ENCODE measurements at regions not wholly inside any gene's neighbourhood (a gene's known extent, or its start where the extent isn't known, plus 50 kb on each side); places are given as distances from the start of the nearest gene placed in this dataset.

DNA sequence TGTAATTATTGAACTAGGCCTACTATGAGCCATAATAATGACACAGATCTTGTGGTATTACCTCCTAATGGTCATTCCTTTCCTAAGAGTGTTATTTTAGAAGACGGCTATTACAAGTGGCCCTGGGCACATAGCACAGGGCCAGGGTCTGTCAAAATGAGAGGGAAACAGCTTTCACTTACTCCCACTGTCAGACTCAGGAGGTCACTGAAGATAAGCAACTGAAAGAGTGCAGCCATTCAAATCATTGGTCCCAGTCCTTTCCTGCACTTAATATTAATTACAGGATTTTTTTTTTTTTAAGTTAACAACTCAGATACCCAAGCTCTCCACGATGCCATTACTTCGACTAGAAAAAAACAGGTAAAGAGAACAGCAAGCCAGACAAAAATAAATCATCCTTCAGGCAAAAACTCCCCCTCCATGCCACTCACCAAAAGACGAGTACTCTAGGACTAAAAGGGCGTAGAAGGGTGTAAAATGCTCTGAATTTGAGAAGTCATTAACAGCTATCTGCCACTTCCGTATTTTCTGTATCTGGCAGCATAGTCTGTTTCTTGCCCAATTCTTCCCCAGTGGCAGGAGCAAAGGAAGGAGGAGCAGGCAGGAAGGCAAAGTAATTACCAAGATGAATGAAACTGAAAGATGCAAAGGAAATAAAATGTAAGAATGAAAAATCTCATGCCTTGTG, 87.4 kb downstream of the ZNF608 start:
- no peak for TF ChIP-seq POLR2A (IDR thresholded peaks at IDR 0.05; ENCODE audit: low read depth, low read length)
- no peak for DNase-seq (ENCODE audit: insufficient read length, low spot score)
- no peak for FAIRE-seq

DNA sequence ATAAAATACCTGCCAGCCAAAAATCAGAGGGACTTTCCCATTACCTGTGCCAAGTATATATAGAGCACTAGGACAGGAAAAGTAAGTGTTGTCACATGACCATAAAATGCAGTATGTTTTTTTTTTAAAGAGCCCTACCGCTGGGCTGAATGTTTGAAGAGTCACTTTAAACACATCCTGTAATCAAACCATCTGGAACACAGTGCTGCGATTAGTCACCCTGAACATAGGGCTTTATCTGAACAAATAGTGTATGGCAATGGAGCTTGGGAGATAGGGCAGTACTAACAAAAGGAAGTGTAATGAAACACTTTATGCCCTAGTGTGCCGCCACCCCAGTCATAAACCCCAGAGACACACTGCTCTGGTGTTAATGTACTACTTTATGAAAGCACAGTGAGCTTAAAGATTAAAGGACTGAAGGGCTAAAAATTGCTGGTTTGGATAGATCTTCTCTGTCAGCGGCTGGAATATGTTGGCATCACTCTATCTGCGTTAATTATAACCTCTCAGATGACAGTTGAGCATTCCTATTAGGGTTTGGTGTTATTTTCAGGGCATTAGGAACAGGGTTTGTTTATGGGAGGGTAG, 90.4 kb downstream of the ZNF608 start:
- DNase-seq (ENCODE audit: insufficient read length, low spot score) (peak; percentile 19), FAIRE-seq (peak; percentile 20)
- no peak for TF ChIP-seq POLR2A (IDR thresholded peaks at IDR 0.05; ENCODE audit: low read depth, low read length)

DNA sequence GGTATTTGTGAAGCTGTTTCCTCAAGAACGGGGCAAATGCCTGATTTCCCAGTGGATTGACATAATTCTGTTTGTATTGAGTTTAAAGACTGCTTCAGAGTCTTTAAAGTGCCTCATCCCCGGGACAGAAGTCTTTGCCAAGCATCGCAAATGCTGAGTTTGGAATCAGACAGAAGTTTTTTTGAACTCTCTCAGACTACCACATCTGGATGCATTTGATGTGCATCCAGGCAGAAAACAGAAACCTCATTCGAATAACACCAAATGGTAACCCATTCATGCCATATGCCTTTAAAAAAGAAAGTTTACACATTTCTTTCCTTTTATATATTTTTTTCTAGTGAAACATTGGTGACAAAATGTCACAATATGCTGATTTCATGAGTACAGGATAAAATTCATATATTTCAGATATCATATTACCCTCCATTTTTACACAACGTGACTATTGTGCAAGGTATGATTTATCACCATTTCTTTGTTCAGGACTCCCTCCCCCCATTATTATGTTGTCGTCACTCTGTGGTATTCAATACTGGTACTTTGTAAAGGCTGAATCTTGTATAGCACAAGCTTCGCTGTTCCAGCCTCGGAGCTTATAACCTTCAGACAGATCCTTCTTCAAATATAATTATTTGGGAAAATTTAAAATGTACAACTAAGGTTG, 91.1 kb downstream of the ZNF608 start:
- DNase-seq (ENCODE audit: insufficient read length, low spot score): no peak
- FAIRE-seq: no peak
- no peak for TF ChIP-seq POLR2A (IDR thresholded peaks at IDR 0.05; ENCODE audit: low read depth, low read length)

DNA sequence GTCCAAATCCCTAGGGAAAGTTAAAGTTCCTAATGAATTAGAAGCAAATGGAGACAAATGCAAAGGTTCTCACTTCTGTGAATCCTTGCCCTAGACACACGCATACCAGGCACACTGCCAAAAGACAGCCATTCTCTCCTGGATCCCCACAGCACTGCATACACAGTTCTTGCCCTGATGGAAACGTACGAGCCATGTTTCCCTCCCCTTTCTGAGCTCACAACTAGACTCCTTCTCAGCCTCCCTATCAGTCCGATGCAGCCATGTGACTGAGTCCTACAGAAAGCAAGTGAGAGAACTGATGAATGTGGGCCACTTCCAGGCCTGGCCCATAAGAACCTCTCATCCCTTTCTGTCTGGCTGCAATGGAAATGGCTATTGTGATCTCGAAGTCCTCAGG, 92.0 kb downstream of the ZNF608 start:
- no peak for DNase-seq (ENCODE audit: insufficient read length, low spot score)
- TF ChIP-seq POLR2A (IDR thresholded peaks at IDR 0.05; ENCODE audit: low read depth, low read length): no peak
- FAIRE-seq: no peak

DNA sequence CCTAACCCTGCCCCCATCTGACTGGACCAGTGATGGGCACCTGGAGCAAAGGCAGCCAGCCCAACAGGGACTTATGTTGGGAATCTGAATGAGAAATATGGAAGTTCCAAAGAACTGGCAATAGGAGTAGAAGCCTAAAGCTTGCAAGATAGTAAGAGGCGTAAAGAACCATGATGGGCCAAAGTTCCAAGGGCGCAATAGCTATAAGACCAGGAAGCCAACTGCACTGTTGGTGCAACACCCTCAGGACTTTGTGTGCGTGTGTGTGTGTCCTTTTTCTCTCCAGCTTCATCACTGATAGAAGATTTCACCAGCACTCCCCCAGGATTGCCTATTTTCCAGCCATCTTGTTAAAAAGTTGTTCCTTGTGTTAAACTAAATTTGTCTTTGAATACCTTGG, 92.8 kb downstream of the ZNF608 start:
- no peak for TF ChIP-seq POLR2A (IDR thresholded peaks at IDR 0.05; ENCODE audit: low read depth, low read length)
- DNase-seq (ENCODE audit: insufficient read length, low spot score): no peak
- no peak for FAIRE-seq

DNA sequence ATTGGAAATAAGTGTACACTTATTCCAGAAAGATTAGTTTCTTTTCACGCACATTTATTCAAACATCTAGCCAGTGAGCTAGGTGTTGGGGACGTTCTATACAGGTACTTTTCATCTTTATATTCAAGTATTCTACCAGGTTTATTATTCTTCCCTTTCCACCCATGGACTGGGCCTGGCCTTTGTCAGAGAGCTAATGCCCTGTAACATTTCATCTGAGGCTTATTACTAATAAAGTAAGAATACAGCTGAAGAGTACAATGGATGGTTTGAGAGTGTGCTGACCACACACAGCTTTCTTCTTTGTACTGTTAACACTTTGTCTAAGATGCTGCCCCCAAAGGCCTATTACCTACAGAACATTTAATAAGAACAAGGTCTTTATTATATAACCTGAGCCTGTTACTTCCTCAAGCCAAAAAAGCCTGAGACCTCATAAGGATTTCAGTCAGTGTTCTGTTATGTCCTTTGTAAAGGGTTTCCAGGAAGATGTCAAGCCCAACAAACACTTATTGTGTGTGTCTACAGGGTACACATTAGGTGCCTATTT, 93.5 kb downstream of the ZNF608 start:
- TF ChIP-seq POLR2A (IDR thresholded peaks at IDR 0.05; ENCODE audit: low read depth, low read length): no peak
- FAIRE-seq (no peak), DNase-seq (ENCODE audit: insufficient read length, low spot score) (no peak)

- FAIRE-seq (no peak), DNase-seq (ENCODE audit: insufficient read length, low spot score) (no peak)
- no peak for TF ChIP-seq POLR2A (IDR thresholded peaks at IDR 0.05; ENCODE audit: low read depth, low read length)
Measured at GRCh38 chr5:124652514-124652819, 94.0 kb downstream of the ZNF608 start.

GRCh38 chr5:124651663-124652513, 94.6 kb downstream of the ZNF608 start:
- FAIRE-seq (no peak), DNase-seq (ENCODE audit: insufficient read length, low spot score) (peak; percentile 52)
- peak; percentile 53 for TF ChIP-seq POLR2A (IDR thresholded peaks at IDR 0.05; ENCODE audit: low read depth, low read length)

GRCh38 chr5:124650951-124651662, 95.3 kb downstream of the ZNF608 start:
- no peak for FAIRE-seq
- no peak for TF ChIP-seq POLR2A (IDR thresholded peaks at IDR 0.05; ENCODE audit: low read depth, low read length)
- DNase-seq (ENCODE audit: insufficient read length, low spot score): no peak

- TF ChIP-seq POLR2A (IDR thresholded peaks at IDR 0.05; ENCODE audit: low read depth, low read length): no peak
- DNase-seq (ENCODE audit: insufficient read length, low spot score) (no peak), FAIRE-seq (no peak)
Measured at GRCh38 chr5:124650147-124650561, 96.3 kb downstream of the ZNF608 start.

- DNase-seq (ENCODE audit: insufficient read length, low spot score): peak; percentile 22
- no peak for TF ChIP-seq POLR2A (IDR thresholded peaks at IDR 0.05; ENCODE audit: low read depth, low read length)
- FAIRE-seq: no peak
Measured at GRCh38 chr5:124649491-124650146, 96.8 kb downstream of the ZNF608 start.

DNA sequence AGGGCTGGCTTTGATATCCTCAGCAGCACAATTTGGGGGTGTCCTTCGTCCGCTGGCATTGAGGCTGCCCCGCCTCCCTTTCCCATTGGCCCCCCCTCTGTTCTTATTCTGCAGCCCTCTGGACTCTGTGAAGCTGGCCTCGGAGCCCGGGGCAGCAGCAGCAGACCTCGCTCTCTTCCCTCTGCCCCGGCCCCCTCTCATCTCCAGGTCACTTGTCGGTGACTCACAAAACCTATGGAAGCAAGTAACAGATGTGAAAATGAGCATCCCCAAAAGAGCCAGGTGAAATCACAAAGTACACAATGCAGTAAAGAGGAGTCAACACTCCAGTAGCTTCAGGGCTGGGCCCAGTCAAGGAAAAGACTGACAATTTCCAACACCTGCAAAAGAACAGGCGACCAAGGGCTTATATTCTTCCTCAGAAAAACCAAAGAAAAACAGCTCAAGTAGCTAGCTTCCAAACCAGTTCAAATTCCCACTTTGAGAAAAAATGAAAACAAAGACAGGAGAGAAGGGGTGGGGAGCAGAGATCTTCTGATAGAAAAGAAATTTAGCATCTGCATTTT, 97.5 kb downstream of the ZNF608 start:
- DNase-seq (ENCODE audit: insufficient read length, low spot score): no peak
- no peak for FAIRE-seq
- TF ChIP-seq POLR2A (IDR thresholded peaks at IDR 0.05; ENCODE audit: low read depth, low read length): no peak

DNA sequence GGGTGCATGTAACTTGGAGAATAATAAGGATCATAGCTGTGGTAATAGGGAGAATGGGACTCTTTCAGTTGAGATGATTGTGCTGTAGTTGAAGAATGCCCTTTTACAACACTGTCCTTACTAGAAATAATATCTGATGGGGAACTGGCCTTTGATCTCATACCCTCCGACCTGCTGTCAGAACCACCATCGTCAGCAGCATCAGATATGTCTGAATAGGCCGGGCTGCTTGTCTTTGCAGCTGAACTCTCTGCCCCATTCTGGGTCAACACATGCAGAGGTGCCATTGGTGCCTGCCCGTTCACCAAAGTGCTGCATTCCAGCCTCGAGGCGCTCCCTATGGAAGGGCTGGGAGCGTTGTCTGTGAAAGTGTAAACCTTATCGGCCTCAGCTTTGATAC, 99.1 kb downstream of the ZNF608 start:
- DNase-seq (ENCODE audit: insufficient read length, low spot score) (no peak), FAIRE-seq (no peak)
- TF ChIP-seq POLR2A (IDR thresholded peaks at IDR 0.05; ENCODE audit: low read depth, low read length): no peak
